ENCODE measurements at regions not wholly inside any gene's neighbourhood (a gene's known extent, or its start where the extent isn't known, plus 50 kb on each side); places are given as distances from the start of the nearest gene placed in this dataset.
"Not testable (repeated sequence)": the region's sequence is repeated elsewhere in the genome, so short reads cannot be mapped to it uniquely, and the experiment has no call there.

DNA sequence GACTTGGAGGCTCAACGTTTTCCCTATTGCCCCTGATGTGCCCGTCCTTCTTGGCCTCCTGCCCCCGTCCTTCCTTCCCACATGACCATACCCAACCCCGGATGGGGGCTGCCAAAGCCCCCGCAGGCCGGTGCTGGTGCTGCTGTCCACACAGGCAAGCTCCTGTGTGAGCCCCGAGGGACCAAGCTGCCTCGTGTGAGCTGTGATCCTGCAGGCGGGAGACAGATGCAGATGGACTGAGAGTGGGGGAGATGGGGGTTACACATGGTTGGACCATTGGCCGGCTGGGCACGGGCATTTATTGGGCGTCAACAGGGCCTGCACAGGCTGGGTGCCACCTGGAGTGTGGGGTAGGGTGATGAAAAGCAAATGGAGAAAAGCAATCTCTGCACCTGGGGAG lies 313.2 kb upstream of the B3GAT1 start:
- no peak for DNase-seq

- no peak for DNase-seq
Measured at GRCh38 chr11:134724779-134725140, 312.7 kb upstream of the B3GAT1 start.

DNA sequence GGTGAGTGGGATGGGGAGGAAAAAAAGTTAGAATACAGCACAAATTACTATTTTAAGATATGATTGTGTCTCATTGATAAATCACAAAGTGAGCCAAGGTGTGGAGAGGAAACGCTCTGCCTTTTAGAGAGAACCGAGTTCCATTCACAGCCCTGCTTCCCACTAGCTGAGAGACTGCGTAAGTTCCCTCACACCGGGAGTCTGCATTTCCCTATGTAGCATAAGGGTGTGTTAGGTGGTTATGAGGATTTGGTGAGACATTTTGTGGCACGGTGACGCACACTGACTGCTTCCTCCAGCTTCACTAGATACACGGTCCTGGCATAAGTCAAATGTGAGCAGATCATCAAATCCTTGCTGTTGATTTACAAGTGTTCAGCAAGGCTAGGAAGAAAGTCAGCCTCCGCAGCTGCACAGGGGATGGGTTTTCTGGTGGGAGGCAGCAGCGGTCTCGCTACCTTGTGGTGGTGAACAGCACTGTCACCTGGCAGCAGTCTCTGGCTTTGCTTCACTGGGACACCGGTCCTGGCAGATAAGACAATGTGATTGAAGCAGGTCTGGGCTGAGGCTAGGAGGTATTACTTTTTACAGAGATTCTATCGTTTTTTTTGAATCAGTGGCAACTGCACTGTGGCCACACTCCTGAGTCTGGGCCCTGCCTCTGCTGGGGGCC lies 312.2 kb upstream of the B3GAT1 start:
- DNase-seq, result no peak

GRCh38 chr11:134720691-134721070 lies 308.6 kb upstream of the B3GAT1 start:
- DNase-seq, result not testable (repeated sequence)

- not testable (repeated sequence) for DNase-seq
Measured at GRCh38 chr11:134719940-134720690, 308.1 kb upstream of the B3GAT1 start.

DNA sequence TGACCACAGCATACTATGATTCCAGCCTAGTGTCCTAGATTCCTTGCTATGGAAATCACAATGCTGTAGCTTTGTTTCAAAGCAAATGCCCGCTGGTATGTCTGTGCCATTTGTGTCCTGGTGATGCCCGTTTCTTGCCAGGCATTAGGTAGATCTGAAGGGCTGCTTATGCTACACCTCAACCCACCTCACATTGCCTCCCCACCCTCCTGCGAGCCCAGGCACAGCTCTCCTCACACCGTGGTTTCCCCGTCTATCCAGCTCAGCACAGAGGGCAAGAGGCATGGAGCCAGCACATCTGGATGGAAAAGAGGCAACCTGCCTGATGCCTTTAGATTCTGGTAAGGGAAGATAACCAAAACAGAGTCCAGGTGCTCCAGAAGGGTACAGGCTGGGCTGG lies 307.4 kb upstream of the B3GAT1 start:
- DNase-seq, result no peak

GRCh38 chr11:134716582-134716981 lies 304.5 kb upstream of the B3GAT1 start:
- no peak for DNase-seq

DNA sequence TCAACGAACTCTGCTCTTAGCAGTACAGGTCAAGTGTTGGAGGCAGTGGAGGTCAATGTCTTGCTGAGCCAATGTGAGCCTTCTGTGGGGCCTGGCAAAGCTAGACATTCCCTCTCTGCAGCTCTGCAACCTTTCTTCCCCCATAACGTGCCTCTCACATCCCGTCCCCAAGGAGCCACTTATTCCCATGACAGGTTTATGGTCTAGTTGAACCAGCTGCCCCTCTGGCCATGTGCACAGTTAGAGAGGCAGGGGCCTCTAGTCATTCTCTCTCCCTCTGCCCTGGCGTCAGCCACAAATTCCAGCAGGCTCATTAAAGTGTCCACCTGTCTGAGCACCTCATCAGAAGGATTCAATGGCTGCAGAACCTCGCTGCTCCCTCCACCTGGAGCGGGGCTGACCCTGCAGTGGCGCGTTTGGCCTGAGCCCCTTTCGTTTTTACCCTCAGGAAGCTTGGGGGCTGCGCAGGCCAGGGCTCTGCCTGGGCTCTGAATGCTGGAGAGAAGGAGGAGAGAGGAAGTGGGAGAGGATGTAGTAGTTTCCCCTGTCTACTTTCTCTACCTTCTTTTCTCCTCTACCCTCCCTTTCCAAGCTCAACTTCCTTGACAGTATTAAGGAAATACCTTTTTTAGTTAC lies 302.1 kb upstream of the B3GAT1 start:
- DNase-seq, result peak; percentile 88

- DNase-seq, result no peak
Measured at GRCh38 chr11:134712228-134713145, 300.4 kb upstream of the B3GAT1 start.

- DNase-seq, result no peak
Measured at GRCh38 chr11:134711588-134711987, 299.5 kb upstream of the B3GAT1 start.

DNA sequence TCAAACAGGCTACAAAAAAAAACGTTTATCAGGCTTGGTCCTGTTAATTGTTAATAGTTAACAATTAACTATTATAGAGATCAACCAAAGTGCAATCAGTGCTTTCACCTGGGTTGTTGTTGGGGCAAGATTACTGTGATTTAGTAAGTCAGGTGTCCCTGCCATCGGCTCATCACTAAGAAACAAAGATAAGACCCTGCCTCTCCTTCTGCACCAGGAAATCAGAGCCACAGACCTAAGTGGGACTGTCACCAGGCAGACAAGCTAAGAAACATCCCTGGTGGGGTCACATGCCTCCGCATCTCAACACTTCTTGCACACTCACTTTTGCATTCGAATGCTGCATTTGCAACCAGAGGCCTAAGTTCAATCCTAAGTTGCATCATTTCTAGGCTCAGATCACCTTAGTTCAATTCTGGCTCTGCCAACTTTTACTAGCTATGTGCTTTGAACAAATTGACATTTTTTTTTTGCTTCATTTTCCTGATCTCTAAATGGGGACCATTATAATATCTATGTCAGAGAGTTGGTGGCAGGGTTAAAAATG lies 298.9 kb upstream of the B3GAT1 start:
- no peak for DNase-seq

DNA sequence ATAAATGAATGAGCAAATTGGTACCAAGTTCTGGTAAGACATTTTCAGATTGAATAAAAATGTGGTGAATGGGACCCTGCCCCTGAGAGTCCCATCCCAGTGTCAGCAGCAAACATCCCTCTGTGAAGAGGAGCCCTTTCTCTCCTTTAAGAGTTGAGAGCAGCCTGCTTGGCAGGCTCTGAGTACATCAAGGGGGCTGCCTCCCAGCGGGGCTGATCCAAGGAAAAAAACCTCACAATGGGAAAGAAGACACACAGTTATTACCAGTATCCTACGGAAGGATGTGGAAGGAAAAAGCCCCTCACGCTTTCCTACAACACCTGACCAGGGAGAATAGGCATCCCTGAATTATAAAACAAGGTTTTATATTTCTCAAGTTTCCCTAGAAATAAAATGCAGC lies 293.8 kb upstream of the B3GAT1 start:
- no peak for DNase-seq

DNA sequence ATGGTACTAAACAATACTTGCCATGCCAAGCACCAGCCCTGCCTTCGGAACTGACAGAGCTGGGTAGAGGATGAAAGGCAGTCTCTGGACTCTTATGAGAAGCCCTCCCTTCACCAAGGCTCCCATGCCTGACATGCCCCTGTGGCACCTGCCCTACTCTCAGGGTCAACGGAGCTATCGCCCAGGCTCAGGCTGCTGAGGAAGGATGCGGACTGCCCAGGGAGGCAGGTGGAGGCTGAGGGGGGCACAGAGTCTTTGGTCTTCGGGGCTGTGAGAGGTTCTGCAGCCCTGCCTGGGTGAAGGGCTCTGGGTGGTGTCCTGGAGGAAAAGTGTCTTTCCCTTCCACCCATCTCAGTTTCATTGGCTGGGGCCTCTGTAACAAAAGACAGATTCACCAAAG lies 290.8 kb upstream of the B3GAT1 start:
- DNase-seq, result no peak

DNA sequence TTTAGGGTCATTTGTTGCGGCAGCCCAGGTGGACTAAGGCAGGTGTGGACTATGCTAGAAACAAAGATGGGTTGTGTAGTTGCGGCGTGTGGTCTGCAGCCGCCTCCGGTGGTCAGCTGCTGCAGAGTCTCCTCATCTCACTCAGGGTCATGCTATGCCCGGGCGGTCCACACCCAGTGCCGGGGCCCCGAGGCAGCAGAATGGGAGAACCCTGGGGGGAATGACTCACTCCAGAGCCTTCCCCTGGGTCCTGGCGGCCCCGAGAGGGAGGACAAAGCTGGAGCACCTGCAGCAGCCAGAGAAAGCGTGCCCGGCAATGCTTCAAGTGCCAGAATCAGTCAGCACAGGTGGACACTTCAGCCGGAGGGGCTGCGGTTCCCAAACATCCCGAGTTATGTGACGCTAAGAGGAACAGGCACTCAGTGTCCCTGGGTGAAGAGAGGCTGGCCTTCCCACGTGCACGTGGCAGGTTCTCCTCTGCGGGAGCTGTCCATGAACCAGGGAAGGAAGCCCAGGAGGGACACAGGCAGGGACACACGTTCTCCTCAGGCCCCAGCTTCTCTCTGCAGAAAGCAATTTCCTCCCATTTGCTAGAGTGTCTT lies 289.6 kb upstream of the B3GAT1 start:
- DNase-seq, result no peak

DNA sequence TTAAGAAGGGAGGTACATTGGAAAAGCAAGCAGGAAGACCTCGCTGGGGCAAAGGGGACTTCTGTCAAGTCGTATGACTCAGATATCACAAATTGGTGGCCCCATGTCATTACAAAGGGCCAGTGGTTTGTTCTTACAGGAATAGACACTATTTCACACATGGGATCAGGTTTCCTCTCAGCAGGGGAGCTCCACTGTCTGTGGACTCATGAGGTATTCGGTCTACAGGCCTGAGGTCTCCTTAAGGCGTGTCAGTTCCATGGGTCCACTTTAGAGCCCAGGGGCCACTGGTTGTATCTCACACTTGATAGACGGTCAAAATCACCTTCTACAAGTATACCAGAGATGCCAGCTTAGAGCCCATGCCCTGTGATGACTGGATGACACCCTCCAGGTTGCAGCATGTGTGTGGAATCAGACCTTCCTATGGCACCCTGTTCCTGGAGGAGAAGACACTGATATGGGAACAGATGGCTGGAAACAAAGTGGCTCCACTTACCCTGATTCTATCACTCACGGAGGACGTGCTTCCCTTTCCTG lies 288.1 kb upstream of the B3GAT1 start:
- no peak for DNase-seq

- DNase-seq, result no peak
Measured at GRCh38 chr11:134696455-134696854, 284.4 kb upstream of the B3GAT1 start.

DNA sequence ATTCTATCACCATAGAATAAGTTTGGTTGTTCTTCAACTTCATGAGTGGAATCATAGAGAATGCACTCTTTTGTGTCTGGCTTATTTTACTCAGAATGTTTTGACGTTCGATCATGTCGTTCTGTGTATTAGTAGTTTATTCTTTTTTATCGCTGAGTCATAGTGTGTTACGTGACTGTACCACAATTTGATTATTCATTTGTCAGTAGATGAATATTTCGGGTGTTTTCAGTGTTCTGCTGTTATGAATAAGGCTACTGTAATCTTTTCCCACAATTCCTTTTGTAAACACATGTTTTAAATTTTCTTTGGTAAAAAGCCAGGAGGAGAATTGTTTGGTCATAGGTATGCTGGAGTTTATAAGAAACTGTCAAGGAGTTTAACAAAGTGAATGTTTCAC lies 279.9 kb upstream of the B3GAT1 start:
- DNase-seq, result no peak

GRCh38 chr11:134691295-134691873 lies 279.3 kb upstream of the B3GAT1 start:
- DNase-seq, result no peak

DNA sequence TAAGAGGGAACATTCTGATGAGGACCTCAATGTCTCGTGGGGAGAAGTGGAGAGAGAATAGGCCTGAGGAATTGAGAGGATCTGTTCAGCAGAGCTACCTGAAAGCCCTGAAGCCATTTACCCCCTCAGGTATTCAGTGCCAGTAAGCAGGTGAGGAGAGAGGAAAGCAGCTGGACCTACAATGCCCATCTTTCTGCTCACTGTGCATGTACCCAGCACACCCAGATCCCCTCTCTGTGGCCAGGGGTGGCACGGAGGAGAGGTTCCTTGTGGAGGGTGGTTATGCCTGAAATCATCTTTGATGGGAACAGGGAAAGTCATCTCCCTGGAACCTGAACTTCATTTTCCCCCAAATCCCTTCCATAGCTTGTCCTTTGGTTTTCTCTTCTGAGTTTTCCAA lies 277.8 kb upstream of the B3GAT1 start:
- DNase-seq, result no peak

DNA sequence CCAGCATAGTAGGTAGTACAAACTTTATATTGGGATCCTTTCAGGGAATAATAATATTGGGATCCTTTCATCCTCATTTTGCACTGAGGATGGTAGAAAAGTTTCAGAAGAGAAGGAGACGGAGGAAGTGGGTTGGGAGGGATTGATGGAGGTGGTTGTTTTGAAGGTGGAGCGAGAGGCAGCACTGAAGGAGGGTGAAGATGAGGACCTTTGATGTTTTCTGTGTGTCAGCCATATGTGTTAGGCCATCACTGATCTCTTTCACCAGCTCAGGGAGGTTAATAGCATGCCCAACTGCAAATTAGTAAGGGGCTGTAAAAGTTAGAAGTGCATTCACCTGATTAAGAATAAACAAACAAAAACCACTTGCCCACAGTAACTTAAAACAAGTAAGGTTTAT lies 275.5 kb upstream of the B3GAT1 start:
- no peak for DNase-seq

- peak; percentile 50 for DNase-seq
Measured at GRCh38 chr11:134686460-134687061, 274.5 kb upstream of the B3GAT1 start.

Data from left kidney (tissue), 1 donor.